Stomach (tissue), 8 donors: ENCODE measurements at regions not wholly inside any gene's neighbourhood (a gene's known extent, or its start where the extent isn't known, plus 50 kb on each side); places are given as distances from the start of the nearest gene placed in this dataset.

Experiments used
- DNase-seq, 2 donors: peaks; one replicate each; pipeline versions ENCODE4 v3.0.0 to v3.0.0-alpha.2; 2013 to 2019
- H3K27ac ChIP-seq, 5 donors: fragments of 200-600 bp in 4 of 5; sonication (generic) in 4 of 5; one replicate each; pipeline ENCODE4 v1.5.1; 2013 to 2019; ENCODE audit warnings: mild to moderate bottlenecking in 1 of 5, moderate library complexity in 1 of 5
- H3K27me3 ChIP-seq, 3 donors: fragments of 200-600 bp; sonication (generic); one replicate each; pipeline ENCODE4 v1.5.1; 2017 to 2019; ENCODE audit warnings: mixed run types in 1 of 3
- H3K36me3 ChIP-seq, 4 donors: fragments of 200-600 bp; sonication (generic); 1 replicate in 3 of 4; 2 replicates in 1 of 4; pipeline ENCODE4 v1.5.1; 2016 to 2019
- H3K4me1 ChIP-seq, 4 donors: fragments of 200-600 bp; sonication (generic); one replicate each; pipeline ENCODE4 v1.5.1; 2016 to 2019
- H3K4me3 ChIP-seq, 4 donors: fragments of 200-600 bp; sonication (generic) in 3 of 4; one replicate each; pipeline ENCODE4 v1.5.1; 2016 to 2019; ENCODE audit warnings: mild to moderate bottlenecking in 1 of 4
- H3K9me3 ChIP-seq, 4 donors: fragments of 200-600 bp; sonication (generic); one replicate each; pipeline ENCODE4 v1.5.1; 2016 to 2019
- CTCF ChIP-seq, 7 experiments: fragments of 450-650 bp in 4 of 7; fragments of 200-600 bp in 3 of 7; sonication (generic) in 3 of 7; IDR thresholded peaks; one replicate each; pipeline ENCODE4 v1.5.1; 2016 to 2019; ENCODE audit warnings: antibody characterized with exemption in 7 of 7, control low read depth in 2 of 7, mild to moderate bottlenecking in 1 of 7
- EP300 ChIP-seq: sonication (generic); formaldehyde crosslinking; IDR thresholded peaks from one replicate; pipeline ENCODE4 v1.6.1; 2017; ENCODE audit warnings: antibody characterized with exemption
- POLR2A ChIP-seq, 4 donors: fragments of 450-650 bp; IDR thresholded peaks; one replicate each; pipeline ENCODE4 v1.6.1; 2016; ENCODE audit warnings: antibody characterized with exemption in 4 of 4, control low read depth in 2 of 4, mild to moderate bottlenecking in 1 of 4, moderate library complexity in 1 of 4
- POLR2AphosphoS5 ChIP-seq, 3 donors: sonication (generic); formaldehyde crosslinking; IDR thresholded peaks; one replicate each; pipeline ENCODE4 v1.6.1; 2016; ENCODE audit warnings: antibody characterized with exemption in 3 of 3
- WGBS, 5 donors: extraction: QIAGEN DNeasy Blood & Tissue Kit in 3 of 5; methylation state at CpG; one replicate each; pipeline versions ENCODE4 v1.1.5 to v1.1.7; 2013 to 2018; 5-methylcytosine and 5-hydroxymethylcytosine counted together
- intact Hi-C: fragments of 100-400 bp; cut with DNase I; formaldehyde crosslinking; loops from one replicate; pipeline ENCODE4 v1.15.1; 2023; ENCODE audit warnings: low total_unique reads
- donor health status: healthy with polysubstance abuse.
- donor health status: Bipolar disorder and iron deficiency.
- donor health status: healthy.

- Histone ChIP-seq H3K27me3 (no peaks in the 10 kb centered on the region), H3K9me3 (no peaks in the 10 kb centered on the region), H3K4me1 (no peaks in the 10 kb centered on the region), H3K27ac (no peak overlapping the region), H3K4me3 (no peak overlapping the region), H3K36me3 (no peaks in the 10 kb centered on the region)
- DNase-seq = no peak
- TF ChIP-seq CTCF (IDR thresholded peaks at IDR 0.05) (no peak), POLR2A (IDR thresholded peaks at IDR 0.05) (no peak), EP300 (no peak), POLR2AphosphoS5 (IDR thresholded peaks at IDR 0.05) (no peak)
- WGBS, 5 donors = 29 to 47% (median 39%) methylated on average over 8 of the region's 8 CpGs
- intact Hi-C loops = no loop called here
Measured at GRCh38 chr2:505941-506340, 171.3 kb downstream of the TMEM18 start.

DNA sequence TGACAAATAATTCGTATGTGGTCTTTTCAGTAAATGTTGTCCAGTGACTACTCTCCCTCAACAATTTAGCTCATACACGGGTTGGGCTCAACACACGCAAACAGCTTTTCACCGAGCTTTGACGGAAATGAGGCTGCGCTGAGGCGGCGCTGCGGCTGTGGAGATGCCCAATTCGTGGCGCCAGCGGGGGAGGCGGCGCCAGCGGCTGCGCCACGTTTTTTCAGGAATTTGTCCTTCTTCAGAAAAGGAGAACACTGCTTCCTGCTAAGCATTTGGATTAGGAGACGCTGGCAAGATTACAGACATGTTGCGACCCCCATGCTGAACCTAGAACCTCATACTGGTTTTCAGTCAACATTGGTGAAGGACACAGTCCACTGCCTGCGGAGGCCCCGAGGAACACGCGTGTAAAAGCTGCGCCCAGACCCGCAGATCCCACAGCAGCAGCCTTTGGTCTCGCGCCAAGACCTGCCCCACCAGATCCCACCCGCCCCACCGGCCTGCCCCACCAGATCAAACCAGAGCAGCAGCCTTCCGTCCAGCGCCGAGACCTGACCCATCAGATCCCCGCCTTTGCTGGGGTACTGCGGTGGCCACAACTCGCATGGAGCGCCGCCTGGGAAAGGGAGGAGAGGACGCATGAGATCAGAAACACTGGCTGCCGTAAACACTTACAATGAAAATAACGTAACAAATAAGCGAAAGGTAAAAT lies 173.8 kb downstream of the TMEM18 start:
- intact Hi-C loops = no loop called here
- TF ChIP-seq POLR2AphosphoS5 (IDR thresholded peaks at IDR 0.05) = no peak
- no peak for TF ChIP-seq POLR2A (IDR thresholded peaks at IDR 0.05)
- TF ChIP-seq CTCF (IDR thresholded peaks at IDR 0.05) = no peak
- TF ChIP-seq EP300 = no peak
- H3K4me1 ChIP-seq = no peaks in the 10 kb centered on the region
- H3K4me3 ChIP-seq = no peak overlapping the region
- H3K36me3 ChIP-seq = no peaks in the 10 kb centered on the region
- no peaks in the 10 kb centered on the region for H3K9me3 ChIP-seq
- 96 to 97% (median 97%) methylated on average over 41 of the region's 41 CpGs for WGBS, 5 donors
- H3K27me3 ChIP-seq = peaks cover 0 to 10% (median 0%) of the 10 kb centered on the region in 3 donors
- no peak overlapping the region for H3K27ac ChIP-seq
- no peak for DNase-seq

GRCh38 chr2:502831-503230 lies 174.4 kb downstream of the TMEM18 start:
- Histone ChIP-seq H3K4me1 (no peaks in the 10 kb centered on the region), H3K4me3 (no peak overlapping the region), H3K36me3 (no peaks in the 10 kb centered on the region), H3K27ac (no peak overlapping the region), H3K27me3 (peaks cover 0 to 10% (median 0%) of the 10 kb centered on the region in 3 donors), H3K9me3 (no peaks in the 10 kb centered on the region)
- DNase-seq = no peak
- intact Hi-C loops = no loop called here
- WGBS, 5 donors = 86 to 96% (median 93%) methylated on average over 32 to 35 of the region's 35 CpGs
- TF ChIP-seq CTCF (IDR thresholded peaks at IDR 0.05) = no peak
- no peak for TF ChIP-seq POLR2AphosphoS5 (IDR thresholded peaks at IDR 0.05)
- TF ChIP-seq EP300 = no peak
- no peak for TF ChIP-seq POLR2A (IDR thresholded peaks at IDR 0.05)

- TF ChIP-seq POLR2A (IDR thresholded peaks at IDR 0.05) (no peak), CTCF (IDR thresholded peaks at IDR 0.05) (no peak), POLR2AphosphoS5 (IDR thresholded peaks at IDR 0.05) (no peak)
- H3K4me1 ChIP-seq = no peaks in the 10 kb centered on the region
- H3K36me3 ChIP-seq = no peaks in the 10 kb centered on the region
- WGBS, 5 donors = 83 to 92% (median 87%) methylated on average over 8 of the region's 8 CpGs
- H3K27ac ChIP-seq = no peak overlapping the region
- H3K27me3 ChIP-seq = peaks cover 0 to 13% (median 0%) of the 10 kb centered on the region in 3 donors
- no peak overlapping the region for H3K4me3 ChIP-seq
- no peak for DNase-seq
- H3K9me3 ChIP-seq = no peaks in the 10 kb centered on the region
- intact Hi-C loops = no loop called here
Measured at GRCh38 chr2:501667-502066, 175.5 kb downstream of the TMEM18 start.
